ENCODE measurements at regions not wholly inside any gene's neighbourhood (a gene's known extent, or its start where the extent isn't known, plus 50 kb on each side); places are given as distances from the start of the nearest gene placed in this dataset.

DNA sequence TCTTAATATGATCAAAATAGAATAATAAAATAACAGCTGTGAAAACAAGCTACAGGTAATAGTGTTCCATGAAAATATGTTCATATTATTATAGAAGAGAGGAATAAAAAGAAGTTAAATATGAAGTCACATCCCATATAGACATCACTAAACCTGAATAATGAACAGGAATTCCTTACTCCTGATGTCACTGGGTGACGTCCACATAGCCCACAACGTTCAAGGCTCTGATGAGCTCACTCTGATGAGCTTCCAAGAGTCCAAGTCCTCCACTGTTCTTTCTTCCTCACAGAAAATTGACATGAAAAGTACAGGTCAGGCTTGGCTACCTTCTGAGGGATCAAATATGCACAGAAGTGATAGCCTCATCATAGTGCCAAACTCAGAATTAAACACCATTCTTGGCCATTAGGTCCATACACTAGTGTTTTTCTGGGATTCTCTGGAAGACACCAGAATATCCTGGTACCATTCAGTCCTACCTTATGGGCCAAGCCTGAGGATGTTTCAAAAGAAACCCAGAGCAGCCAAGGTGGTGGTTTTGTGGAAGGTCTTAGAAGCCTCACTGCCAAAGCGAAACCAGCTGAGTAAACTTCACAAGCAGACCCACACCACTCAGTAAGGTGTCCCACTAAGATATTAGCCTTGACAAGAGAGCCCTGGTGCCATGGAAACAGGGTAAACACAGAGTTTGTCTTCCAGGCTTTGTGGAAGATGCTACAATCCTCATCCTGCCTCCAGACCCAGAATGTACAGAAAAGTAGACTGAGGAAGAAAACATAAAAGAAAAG lies 138.4 kb upstream of the HHIP start:
- no peak for DNase-seq (ENCODE audit: extremely low read depth, low read depth)
- TF ChIP-seq, protein P1, sequence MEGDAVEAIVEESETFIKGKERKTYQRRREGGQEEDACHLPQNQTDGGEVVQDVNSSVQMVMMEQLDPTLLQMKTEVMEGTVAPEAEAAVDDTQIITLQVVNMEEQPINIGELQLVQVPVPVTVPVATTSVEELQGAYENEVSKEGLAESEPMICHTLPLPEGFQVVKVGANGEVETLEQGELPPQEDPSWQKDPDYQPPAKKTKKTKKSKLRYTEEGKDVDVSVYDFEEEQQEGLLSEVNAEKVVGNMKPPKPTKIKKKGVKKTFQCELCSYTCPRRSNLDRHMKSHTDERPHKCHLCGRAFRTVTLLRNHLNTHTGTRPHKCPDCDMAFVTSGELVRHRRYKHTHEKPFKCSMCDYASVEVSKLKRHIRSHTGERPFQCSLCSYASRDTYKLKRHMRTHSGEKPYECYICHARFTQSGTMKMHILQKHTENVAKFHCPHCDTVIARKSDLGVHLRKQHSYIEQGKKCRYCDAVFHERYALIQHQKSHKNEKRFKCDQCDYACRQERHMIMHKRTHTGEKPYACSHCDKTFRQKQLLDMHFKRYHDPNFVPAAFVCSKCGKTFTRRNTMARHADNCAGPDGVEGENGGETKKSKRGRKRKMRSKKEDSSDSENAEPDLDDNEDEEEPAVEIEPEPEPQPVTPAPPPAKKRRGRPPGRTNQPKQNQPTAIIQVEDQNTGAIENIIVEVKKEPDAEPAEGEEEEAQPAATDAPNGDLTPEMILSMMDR (IDR thresholded peaks at IDR 0.05; ENCODE audit: low read depth, low read length) = no peak

DNA sequence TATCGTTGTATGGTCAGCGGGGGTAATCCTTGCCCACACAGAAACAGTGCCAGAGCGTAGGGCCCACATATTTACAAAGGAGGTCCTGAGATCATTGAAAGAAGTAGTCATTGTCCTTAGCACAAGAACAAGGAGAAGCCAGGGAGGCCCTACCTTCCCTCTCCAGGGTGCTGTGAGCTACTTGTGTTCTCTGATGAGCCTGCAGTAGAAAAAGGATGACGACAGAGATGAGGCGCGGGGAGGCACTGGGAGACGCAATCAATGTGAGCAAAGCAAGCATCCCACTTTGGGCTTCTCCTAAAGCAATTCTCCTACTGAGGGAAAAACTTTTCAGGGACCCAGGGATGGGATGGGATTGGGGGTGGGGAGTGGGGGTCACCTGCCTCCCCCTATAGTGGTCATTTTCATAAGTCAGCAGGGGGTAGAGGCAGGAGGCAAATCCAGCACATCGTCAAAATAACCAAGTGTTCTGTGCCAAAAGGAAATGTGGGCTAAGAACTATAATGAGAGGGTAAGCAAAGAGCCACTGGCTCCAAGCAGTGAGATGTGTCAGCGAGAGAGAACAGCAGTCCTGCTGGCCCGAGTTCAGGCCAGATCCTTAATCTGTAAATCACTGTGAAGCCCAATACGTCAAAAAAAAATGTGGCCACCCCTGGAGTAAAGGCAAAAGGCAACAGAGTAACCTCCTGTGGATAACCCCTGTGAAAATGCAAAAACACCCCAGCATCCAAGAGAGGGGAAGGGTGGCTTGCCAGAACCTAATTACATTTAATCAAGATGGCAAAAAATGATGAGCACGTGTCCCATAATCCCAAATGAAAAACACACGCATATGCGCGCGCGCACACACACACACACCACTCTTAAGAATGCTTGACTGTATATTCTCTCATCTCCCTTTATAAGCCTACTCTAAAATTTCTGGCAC lies 136.6 kb upstream of the HHIP start:
- TF ChIP-seq, protein P1 (IDR thresholded peaks at IDR 0.05; ENCODE audit: low read depth, low read length) = no peak
- DNase-seq (ENCODE audit: extremely low read depth, low read depth) = no peak

DNA sequence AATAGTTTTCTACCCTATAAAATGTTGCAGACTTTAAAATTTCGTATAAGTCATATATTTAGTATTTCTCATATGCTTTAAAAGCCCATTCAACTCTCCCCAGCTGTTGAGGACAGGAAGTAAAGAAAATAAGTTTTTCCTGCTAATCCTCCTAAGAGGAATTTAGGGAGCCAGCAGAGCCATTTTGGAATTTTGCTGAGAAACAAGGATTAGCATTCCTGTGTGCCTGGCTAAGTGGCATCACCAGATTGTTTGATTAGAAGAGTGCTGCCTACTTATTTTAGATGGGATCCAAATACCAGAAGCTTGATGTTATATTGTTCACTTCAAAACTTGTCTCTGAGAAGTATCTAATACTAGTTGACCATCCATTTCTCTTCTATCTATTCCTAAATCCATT lies 131.2 kb upstream of the HHIP start:
- TF ChIP-seq, protein P1 (IDR thresholded peaks at IDR 0.05; ENCODE audit: low read depth, low read length) = no peak
- no peak for DNase-seq (ENCODE audit: extremely low read depth, low read depth)

DNA sequence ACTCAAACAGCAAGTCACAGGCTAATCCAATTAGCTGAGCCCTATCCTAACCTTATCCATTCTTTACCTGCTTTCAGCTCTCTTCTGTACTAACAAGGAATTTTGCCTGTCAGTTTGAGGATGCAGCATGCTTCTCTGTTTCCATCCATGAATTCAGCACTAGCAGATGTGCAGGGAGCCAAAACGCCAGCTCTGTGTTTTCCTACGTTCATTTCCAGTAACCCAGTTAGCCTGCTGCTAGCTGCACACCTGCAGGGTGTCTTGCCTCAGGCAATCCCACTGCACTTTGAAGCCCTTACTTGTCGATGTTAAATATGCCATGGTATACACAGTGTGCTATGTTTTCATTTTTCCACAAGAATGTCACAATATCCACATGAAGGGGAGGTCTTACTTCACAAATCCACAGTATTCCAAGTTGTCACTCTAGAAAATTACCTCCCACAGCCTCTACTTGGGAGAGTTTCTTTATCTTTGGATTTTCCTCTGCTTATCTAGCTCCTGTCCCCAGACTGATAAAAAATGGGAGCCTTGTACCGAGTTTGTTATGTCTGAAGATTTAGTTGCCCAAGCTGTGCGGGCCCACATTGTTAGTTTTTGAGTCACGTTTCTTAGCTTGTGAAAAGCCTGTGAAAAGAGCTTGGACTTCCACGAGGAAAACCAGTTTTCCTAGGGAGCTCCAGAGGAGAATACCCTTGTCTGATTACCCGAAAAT lies 127.6 kb upstream of the HHIP start:
- TF ChIP-seq, protein P1 (IDR thresholded peaks at IDR 0.05; ENCODE audit: low read depth, low read length) = no peak
- DNase-seq (ENCODE audit: extremely low read depth, low read depth) = no peak

DNA sequence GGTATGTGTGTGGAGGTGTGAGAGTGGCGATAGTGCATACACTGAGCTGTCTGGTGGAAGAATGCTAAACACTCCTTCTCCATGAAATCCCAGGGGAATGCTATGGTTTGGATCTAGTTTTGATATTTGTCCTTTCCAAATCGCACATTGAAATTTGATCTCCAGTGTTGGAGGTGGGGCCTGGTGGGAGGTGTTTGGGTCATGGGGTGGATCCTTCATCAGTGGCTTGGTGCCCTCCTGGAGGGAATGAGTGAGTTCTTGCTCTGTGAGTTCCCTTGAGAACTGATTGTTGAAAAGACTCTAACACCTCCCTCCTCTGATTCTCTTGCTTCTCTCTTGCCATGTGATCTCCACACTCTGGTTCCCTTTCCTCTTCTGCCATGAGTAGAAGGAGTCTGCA lies 114.1 kb upstream of the HHIP start:
- DNase-seq (ENCODE audit: extremely low read depth, low read depth) = no peak
- TF ChIP-seq, protein P1 (IDR thresholded peaks at IDR 0.05; ENCODE audit: low read depth, low read length) = no peak

DNA sequence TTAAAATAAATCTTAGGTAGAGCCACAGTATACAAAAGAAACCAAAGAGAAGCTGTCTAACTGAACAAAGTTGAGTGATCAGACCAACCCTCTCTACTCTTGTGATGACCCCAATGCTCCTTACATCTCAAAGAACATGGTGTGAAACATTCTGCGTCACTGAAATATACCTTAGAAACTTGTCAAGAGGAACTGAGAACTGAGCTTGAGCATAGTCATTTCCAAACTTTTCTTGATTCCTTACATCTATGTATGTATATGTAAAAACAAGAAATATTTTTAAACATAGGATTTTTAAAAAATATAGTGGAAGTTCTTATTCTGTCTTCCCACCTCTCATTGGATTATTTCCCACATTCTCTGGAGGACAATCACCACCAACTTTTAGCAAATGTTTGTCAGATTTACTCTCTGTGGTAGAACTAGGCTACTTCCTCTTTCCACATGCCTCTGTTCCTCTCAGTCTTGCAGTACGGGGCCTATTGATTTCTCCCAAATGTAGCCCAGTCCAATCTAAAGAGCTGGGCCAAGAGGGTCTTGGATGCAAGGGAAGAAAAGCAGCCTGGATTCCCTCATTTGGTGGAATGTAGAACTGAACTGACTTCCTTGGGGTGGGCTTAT lies 98.2 kb upstream of the HHIP start:
- TF ChIP-seq, protein P1 (IDR thresholded peaks at IDR 0.05; ENCODE audit: low read depth, low read length) = no peak
- no peak for DNase-seq (ENCODE audit: extremely low read depth, low read depth)
